ENCODE measurements at regions not wholly inside any gene's neighbourhood (a gene's known extent, or its start where the extent isn't known, plus 50 kb on each side); places are given as distances from the start of the nearest gene placed in this dataset.

DNA sequence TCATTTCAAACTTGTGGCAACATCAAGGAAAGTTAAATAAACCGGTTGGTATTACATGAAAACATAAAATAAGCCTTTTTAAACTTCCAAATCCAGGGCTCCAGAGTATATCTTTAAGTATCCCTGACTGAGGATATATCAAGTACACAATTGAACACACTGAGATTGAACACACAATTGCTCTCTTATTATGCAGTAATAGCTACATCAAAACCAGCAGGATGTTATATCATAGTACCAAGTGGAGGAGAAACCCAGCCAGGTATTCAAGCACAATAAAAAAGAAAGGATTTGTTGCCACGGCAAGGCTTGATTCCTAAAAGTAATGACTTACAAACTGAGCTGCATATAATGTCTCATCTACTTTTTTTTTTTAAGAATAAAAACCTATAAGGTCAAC is 605.8 kb downstream of the SPOCK3 start:
- H3F3A ChIP-seq (ENCODE audit: control insufficient read depth, insufficient read depth), result no peaks in the 10 kb centered on the region
- no peaks in the 10 kb centered on the region for H3K4me1 ChIP-seq (ENCODE audit: control insufficient read depth, low read length)
- no peaks in the 10 kb centered on the region for H3K9me3 ChIP-seq (ENCODE audit: control insufficient read depth, insufficient read depth, low read length)
- no peaks in the 10 kb centered on the region for H3K36me3 ChIP-seq (ENCODE audit: control insufficient read depth, low read length)
- no peak overlapping the region for H3K4me2 ChIP-seq (ENCODE audit: low read length)
- no peaks in the 10 kb centered on the region for H3K27me3 ChIP-seq (ENCODE audit: control insufficient read depth, low read length)
- H3K4me3 ChIP-seq (ENCODE audit: low read length), result no peak overlapping the region
- TF ChIP-seq EZH2phosphoT487 (IDR thresholded peaks at IDR 0.05; ENCODE audit: borderline replicate concordance, low read length), result no peak
- TF ChIP-seq, protein P1, sequence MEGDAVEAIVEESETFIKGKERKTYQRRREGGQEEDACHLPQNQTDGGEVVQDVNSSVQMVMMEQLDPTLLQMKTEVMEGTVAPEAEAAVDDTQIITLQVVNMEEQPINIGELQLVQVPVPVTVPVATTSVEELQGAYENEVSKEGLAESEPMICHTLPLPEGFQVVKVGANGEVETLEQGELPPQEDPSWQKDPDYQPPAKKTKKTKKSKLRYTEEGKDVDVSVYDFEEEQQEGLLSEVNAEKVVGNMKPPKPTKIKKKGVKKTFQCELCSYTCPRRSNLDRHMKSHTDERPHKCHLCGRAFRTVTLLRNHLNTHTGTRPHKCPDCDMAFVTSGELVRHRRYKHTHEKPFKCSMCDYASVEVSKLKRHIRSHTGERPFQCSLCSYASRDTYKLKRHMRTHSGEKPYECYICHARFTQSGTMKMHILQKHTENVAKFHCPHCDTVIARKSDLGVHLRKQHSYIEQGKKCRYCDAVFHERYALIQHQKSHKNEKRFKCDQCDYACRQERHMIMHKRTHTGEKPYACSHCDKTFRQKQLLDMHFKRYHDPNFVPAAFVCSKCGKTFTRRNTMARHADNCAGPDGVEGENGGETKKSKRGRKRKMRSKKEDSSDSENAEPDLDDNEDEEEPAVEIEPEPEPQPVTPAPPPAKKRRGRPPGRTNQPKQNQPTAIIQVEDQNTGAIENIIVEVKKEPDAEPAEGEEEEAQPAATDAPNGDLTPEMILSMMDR (IDR thresholded peaks at IDR 0.05; ENCODE audit: low read depth, low read length, poor library complexity, severe bottlenecking), result no peak
- H3K9me2 ChIP-seq (replicated peaks; ENCODE audit: control insufficient read depth, low read length), result no peaks in the 10 kb centered on the region
- H4K20me1 ChIP-seq (ENCODE audit: control insufficient read depth, insufficient read depth, low read depth, low read length), result no peaks in the 10 kb centered on the region
- no peak overlapping the region for H3K27ac ChIP-seq (ENCODE audit: low read depth, low read length)
- H3K79me2 ChIP-seq (ENCODE audit: control insufficient read depth, low read length), result no peaks in the 10 kb centered on the region

GRCh38 chr4:166635367-166635766 is 598.9 kb downstream of the SPOCK3 start:
- Histone ChIP-seq H3K9me3 (ENCODE audit: control insufficient read depth, insufficient read depth, low read length) (no peaks in the 10 kb centered on the region), H3K27ac (ENCODE audit: low read depth, low read length) (no peak overlapping the region), H3K9me2 (replicated peaks; ENCODE audit: control insufficient read depth, low read length) (no peaks in the 10 kb centered on the region), H3K36me3 (ENCODE audit: control insufficient read depth, low read length) (no peaks in the 10 kb centered on the region), H3F3A (ENCODE audit: control insufficient read depth, insufficient read depth) (no peaks in the 10 kb centered on the region), H3K27me3 (ENCODE audit: control insufficient read depth, low read length) (no peaks in the 10 kb centered on the region), H3K4me3 (ENCODE audit: low read length) (no peak overlapping the region), H3K79me2 (ENCODE audit: control insufficient read depth, low read length) (no peaks in the 10 kb centered on the region), H3K4me1 (ENCODE audit: control insufficient read depth, low read length) (no peaks in the 10 kb centered on the region), H4K20me1 (ENCODE audit: control insufficient read depth, insufficient read depth, low read depth, low read length) (no peaks in the 10 kb centered on the region), H3K4me2 (ENCODE audit: low read length) (no peak overlapping the region)
- no peak for TF ChIP-seq EZH2phosphoT487 (IDR thresholded peaks at IDR 0.05; ENCODE audit: borderline replicate concordance, low read length)
- TF ChIP-seq, protein P1 (IDR thresholded peaks at IDR 0.05; ENCODE audit: low read depth, low read length, poor library complexity, severe bottlenecking), result no peak

DNA sequence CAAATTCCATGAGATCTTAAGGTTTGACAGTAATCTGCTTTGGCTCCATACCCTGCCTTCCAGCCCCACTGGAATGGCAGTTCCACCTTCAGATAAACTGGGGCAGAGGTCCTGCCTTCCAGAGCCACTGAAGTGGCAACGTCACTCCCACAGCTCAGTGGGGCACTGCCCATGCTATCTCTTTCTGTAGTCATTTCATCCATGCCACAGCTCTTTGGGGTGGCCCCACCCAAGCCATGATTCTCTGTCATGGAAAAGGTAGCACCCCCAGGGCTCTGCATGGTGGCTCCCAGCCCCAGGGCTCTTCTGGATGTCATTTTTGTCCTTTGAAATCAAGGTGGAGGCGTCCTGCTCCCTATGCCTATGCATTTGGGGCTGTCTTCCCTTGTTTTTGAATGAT is 596.5 kb downstream of the SPOCK3 start:
- H3K9me2 ChIP-seq (replicated peaks; ENCODE audit: control insufficient read depth, low read length), result no peaks in the 10 kb centered on the region
- no peak overlapping the region for H3K4me3 ChIP-seq (ENCODE audit: low read length)
- no peak overlapping the region for H3K4me2 ChIP-seq (ENCODE audit: low read length)
- H3K27ac ChIP-seq (ENCODE audit: low read depth, low read length), result no peak overlapping the region
- H3K9me3 ChIP-seq (ENCODE audit: control insufficient read depth, insufficient read depth, low read length), result no peaks in the 10 kb centered on the region
- no peaks in the 10 kb centered on the region for H3F3A ChIP-seq (ENCODE audit: control insufficient read depth, insufficient read depth)
- TF ChIP-seq, protein P1 (IDR thresholded peaks at IDR 0.05; ENCODE audit: low read depth, low read length, poor library complexity, severe bottlenecking), result no peak
- TF ChIP-seq EZH2phosphoT487 (IDR thresholded peaks at IDR 0.05; ENCODE audit: borderline replicate concordance, low read length), result no peak
- no peaks in the 10 kb centered on the region for H3K79me2 ChIP-seq (ENCODE audit: control insufficient read depth, low read length)
- no peaks in the 10 kb centered on the region for H3K36me3 ChIP-seq (ENCODE audit: control insufficient read depth, low read length)
- no peaks in the 10 kb centered on the region for H3K27me3 ChIP-seq (ENCODE audit: control insufficient read depth, low read length)
- no peaks in the 10 kb centered on the region for H3K4me1 ChIP-seq (ENCODE audit: control insufficient read depth, low read length)
- H4K20me1 ChIP-seq (ENCODE audit: control insufficient read depth, insufficient read depth, low read depth, low read length), result no peaks in the 10 kb centered on the region

DNA sequence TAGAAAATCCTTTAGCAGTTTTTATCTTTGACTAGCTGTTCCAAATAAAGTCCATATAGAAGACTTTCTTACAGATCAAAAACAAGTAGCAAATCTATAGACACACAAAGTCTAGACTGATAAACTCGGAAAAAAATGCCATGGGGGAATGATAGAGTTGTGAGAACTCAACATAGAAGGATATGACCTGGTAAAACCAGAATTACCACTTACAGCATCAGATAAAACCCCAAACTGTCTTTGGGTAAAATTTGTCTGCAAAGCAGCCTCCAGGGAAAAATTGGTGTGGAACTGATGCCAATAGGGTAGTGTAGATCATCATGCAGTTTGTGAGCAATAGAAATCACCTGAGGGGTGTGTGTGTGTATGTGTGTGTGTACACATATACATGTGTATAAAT is 579.1 kb downstream of the SPOCK3 start:
- no peaks in the 10 kb centered on the region for H3F3A ChIP-seq (ENCODE audit: control insufficient read depth, insufficient read depth)
- H3K9me3 ChIP-seq (ENCODE audit: control insufficient read depth, insufficient read depth, low read length), result no peaks in the 10 kb centered on the region
- H3K27me3 ChIP-seq (ENCODE audit: control insufficient read depth, low read length), result no peaks in the 10 kb centered on the region
- no peaks in the 10 kb centered on the region for H3K9me2 ChIP-seq (replicated peaks; ENCODE audit: control insufficient read depth, low read length)
- H3K4me3 ChIP-seq (ENCODE audit: low read length), result no peak overlapping the region
- no peaks in the 10 kb centered on the region for H3K4me1 ChIP-seq (ENCODE audit: control insufficient read depth, low read length)
- H3K79me2 ChIP-seq (ENCODE audit: control insufficient read depth, low read length), result no peaks in the 10 kb centered on the region
- H4K20me1 ChIP-seq (ENCODE audit: control insufficient read depth, insufficient read depth, low read depth, low read length), result no peaks in the 10 kb centered on the region
- H3K36me3 ChIP-seq (ENCODE audit: control insufficient read depth, low read length), result no peaks in the 10 kb centered on the region
- no peak overlapping the region for H3K4me2 ChIP-seq (ENCODE audit: low read length)
- TF ChIP-seq, protein P1 (IDR thresholded peaks at IDR 0.05; ENCODE audit: low read depth, low read length, poor library complexity, severe bottlenecking), result no peak
- TF ChIP-seq EZH2phosphoT487 (IDR thresholded peaks at IDR 0.05; ENCODE audit: borderline replicate concordance, low read length), result no peak
- H3K27ac ChIP-seq (ENCODE audit: low read depth, low read length), result no peak overlapping the region
